RPMI7951 (cell line): ENCODE measurements at regions not wholly inside any gene's neighbourhood (a gene's known extent, or its start where the extent isn't known, plus 50 kb on each side); places are given as distances from the start of the nearest gene placed in this dataset.
"Not testable (repeated sequence)": the region's sequence is repeated elsewhere in the genome, so short reads cannot be mapped to it uniquely, and the experiment has no call there.

ENCODE experiments used
- DNase-seq: peaks from one replicate; pipeline ENCODE4 v3.0.0-alpha.2; 2012; ENCODE audit warnings: low read depth

DNA sequence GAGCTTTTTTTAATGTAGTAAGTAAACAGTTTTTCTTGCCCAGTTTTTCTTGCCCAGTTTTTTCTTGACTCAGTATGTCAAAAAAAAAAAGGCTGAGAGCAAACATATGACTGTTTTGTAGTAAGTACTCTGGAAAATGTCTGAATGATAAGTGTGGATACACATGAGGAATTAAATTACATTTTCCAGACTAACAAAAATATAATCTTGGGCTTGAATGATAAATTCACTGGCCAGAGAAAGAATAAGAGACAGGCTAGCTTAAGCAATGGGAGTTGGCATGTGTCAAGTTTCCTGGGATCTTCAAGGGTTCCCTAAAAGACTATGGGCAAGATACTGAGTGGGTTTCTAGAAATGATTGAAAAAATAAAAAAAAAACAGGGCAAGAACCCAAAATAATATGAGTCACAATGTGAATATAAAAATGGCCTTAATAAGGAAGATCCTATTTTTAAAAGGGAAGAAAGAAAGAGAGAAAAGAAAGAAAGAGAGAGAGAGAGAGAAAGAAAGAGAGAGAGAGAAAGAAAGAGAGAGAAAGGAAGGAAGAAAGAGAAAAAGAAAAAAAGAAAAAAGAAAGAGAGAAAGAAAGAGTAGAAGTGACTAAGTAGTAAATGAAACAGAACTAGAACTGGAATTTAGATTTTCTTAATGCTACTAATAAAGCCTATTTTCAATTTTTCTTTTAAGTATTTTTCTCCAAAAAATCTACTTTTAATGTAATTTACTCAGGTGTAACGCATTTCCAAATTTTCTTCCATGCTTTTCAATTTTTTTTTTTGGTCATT, 60.2 kb downstream of the TFPI2 start:
- DNase-seq = no peak

DNA sequence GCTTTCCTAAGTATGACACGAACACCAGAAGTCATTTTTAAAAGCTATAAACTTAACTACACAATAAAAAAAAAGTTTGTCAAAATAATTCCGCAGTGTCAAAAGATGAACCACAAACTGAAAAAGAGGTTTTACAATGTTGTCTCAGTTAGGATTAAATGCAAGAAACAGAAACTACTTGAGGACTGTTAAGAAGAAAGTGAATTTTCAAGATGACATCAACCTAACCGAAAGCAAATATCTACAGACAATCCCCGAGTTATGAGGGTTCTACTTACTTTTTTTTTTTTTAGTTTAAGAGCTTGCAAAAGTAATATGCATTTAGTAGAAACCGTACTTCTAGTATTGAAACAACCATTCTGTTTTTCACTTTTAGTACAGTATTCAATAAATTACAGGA, 62.3 kb downstream of the TFPI2 start:
- peak; percentile 23 for DNase-seq

DNA sequence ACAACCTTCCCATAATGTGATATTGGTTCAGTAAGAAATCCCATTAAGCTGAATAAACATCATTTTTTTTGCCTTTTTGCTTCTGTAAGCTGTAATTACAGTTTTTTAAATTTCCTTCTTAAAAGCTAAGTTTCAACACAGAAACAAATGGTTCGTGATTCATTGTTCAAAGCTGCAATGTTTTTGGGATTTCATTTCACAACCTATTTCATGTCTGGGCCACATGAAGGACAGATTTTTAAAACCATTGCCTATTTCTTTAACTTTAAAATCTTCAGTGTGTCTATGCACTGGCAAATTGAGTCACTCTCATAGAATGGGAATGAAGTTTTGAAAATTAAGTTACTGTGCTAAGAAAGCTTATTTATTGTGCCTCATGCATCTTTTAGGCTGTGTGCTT, 66.9 kb downstream of the TFPI2 start:
- DNase-seq = no peak

DNA sequence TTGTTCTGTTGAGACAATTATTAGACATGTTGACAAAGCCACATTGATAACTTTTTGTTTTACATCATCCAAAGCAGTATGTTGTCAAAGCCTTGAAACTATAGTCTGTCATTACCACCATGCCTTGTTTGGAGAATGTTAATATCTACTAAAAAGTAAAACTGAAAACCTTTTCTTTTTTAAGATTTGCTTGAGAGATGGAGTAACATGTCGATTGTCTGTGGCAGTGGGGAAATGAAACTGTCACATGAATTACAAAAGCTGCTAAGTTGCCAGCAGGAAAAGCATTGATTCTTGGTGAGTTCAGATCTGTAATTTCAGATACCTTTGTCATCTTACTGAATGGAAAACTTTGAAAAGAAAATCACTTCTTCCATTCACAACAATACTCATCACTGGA, 69.1 kb downstream of the TFPI2 start:
- no peak for DNase-seq

DNA sequence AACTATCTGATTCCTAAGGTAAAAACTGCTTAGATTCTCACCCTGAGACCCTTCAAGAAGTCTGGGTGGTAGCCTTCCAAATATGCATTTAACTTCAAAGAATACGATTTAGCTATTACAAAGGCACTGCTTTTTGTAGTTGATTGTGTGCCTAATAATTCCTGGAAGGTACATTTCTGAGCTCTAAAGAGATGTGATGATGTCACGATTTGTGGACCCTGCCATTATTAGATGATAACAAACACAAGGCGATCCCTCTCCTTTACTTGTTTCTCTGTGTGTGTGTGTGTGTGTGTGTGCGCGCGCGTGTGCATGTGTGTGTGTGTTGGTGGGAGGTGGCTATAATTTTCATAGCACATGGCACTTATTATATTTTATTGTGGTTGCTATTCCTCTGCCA, 70.9 kb downstream of the TFPI2 start:
- DNase-seq = no peak

DNA sequence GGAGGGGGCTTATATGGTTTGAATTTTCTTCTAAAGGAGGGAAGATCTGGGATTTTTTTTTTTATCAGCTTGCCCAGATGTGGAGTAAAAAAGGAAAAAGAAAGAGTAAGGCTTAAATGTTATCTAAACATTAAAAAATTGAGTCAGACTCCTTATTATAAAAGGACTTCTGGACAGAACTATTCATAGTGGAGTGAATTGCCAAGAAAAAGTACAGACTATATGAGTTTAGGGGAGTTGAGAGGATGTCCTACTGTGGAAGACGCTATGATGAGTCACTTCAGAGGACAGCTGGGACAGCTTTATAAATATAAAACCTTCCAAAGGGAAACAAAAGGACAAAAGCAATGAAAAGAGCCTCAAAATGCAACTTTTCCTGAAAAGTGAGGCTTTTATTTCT, 73.0 kb downstream of the TFPI2 start:
- DNase-seq = peak; percentile 54

DNA sequence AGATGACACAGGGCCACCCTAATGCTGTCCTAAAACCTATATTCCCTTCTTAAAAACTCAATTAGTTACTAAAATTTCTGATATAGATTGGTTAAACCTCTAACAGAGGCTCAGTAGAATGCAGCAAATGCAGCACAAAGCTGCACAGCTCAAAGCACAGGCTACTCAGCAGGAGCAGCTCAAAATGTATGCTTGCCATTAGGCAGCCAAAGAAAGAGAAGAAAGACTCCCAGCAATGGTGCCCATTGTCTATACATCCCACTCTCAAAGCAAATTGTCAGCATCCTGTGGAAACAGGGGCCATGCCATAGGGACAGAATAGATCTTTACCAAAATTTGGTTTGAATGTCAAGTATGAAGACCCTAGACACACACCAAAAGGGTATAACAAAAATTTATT, 73.5 kb downstream of the TFPI2 start:
- DNase-seq = no peak

DNA sequence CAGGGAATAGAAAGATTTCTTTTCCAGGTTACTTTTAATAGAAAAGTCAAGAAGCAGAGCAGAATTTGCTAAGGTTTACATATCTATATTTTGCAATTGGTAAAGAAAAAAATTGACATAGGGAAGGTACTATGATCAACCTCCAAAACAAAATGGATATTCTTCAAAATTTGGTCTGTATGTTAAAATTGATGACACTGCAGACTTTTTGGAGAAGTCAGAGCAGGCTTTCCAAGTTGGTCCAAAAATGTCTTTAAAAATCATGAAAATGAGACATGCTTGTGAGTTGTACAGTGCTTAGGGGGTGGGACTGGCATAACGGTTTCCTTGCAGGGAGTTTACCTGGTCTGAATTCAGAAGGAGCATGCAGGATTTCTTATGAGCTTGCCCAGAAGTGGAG, 77.0 kb downstream of the TFPI2 start:
- DNase-seq = no peak

DNA sequence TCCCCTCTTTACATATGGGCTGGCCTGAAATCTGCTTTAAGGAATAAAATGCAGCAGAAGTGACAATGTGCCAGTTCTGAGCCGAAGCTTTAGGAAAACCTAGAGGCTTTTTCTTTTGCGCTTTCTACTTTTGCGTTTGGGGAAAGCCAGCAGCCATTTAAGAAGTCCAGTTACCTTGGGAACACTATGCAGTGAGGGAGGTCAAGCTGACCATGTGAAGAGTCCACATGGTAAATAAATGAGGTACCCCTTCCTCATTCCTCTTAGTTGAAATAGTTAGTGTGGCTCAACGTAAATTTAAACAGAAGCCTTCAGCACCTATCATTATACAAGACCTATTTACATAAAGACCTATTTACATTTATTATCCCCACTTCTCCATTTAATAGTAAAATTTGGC, 78.5 kb downstream of the TFPI2 start:
- no peak for DNase-seq

DNA sequence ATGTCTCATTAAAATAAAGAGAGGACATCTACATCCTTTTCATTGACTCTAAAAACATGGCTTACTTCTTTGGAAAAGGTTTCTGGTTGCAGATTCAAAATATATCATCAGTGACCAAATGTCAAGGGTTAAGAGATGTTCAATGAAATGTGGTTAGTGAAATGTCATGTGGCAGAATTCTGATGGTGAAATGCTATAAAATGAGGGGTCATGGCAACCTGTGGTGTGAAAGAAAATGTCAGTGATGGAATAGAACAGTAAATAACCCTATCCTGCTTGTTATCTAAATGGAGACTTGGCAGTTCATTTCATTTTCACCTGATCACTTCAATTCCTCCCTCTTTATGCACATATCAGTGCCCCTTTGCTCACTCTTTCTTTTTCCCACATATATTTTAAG, 79.4 kb downstream of the TFPI2 start:
- no peak for DNase-seq

DNA sequence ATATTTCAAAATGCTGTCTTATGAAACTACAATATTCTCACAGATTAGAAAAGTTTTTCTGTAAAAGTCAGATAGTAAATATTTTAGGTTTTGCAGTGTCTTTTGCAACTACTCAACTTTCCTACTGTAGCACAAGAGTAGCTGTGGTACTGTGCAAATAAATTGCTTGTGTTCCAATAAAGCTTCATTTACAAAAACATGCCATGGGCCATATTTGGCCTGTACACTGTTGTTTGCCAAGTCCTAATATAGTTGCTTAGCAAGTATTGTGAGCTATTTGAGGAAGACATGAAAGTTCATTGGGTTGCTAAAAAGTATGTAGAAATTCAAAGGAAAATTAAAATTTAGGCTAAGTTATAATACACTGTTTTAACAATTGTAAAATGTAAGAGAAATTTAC, 80.0 kb downstream of the TFPI2 start:
- no peak for DNase-seq

DNA sequence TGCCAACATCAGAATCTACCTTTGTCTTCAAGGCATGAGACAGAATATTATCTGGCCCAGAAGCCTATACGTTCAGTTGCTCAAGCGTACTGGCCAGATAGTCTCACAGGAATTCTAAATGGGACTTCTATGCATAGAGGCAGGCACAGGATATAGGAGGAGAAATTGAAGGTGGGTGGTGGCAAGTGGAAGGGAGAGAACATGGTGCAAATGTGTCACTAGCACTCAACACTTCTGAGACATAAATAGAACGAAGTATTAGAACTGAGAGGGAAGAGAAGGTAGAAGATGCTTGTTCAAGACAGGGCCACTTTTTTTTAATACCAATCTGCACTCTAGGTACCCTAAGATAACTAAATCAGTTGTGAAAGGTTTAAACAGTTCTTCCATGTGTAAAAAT, 85.8 kb downstream of the TFPI2 start:
- no peak for DNase-seq

DNA sequence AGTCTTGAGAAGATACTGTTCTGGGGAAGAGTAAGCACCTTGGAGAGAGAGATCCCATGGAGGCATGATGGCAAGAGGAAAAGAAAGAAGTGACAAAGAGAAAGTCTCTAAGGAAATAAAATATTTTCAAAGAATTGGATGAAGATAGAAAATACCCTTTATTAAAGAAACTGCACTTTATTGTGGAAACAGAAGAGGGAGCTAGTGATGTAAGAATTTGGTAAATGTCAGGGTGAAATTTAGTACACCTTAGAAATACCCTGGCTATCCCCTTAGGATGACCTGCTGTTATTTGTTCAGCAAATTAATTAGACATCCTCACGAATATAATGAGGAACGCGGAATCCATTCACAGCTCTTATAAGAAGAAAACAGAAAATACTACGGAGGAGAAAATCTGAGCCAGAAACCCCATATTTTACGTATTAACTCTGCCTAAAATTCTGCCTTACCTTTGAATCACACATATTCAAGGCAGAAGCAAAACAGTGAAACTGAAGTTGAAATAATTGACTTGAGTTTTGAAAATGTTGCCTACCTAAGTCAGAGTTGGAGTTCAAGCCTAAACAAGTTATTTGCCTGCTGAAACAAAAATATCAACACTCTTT, 90.7 kb downstream of the TFPI2 start:
- DNase-seq = peak; percentile 24

DNA sequence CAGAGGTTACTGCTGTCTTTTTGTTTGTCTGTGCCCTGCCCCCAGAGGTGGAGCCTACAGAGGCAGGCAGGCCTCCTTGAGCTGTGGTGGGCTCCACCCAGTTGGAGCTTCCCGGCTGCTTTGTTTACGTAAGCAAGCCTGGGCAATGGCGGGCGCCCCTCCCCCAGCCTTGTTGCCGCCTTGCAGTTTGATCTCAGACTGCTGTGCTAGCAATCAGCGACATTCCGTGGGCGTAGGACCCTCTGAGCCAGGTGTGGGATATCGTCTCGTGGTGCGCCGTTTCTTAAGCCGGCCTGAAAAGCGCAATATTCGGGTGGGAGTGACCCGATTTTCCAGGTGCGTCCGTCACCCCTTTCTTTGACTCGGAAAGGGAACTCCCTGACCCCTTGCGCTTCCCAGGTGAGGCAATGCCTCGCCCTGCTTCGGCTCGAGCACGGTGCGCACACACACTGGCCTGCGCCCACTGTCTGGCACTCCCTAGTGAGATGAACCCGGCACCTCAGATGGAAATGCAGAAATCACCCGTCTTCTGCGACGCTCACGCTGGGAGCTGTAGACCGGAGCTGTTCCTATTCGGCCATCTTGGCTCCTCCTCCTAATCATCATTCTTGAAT, 97.4 kb downstream of the TFPI2 start:
- DNase-seq = not testable (repeated sequence)

DNA sequence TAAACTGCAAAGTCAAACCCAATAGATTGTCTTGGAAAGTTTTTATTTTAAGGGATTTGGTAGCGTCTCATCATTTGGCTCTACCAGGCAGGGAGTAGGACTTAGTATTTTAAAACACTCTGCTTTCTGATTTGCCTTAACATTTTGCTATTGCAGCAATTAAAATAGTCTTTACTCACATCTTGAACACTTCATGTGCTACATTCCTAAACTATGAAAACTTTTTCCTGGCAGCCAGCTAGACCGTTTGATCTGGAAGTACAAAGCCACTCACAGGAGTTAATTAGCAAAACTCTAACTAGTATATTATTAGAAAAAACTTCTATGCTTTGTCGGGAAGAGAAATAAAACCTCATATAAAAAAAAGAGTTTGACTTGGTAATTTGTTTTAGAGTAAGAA, 111.4 kb downstream of the TFPI2 start:
- DNase-seq = no peak

DNA sequence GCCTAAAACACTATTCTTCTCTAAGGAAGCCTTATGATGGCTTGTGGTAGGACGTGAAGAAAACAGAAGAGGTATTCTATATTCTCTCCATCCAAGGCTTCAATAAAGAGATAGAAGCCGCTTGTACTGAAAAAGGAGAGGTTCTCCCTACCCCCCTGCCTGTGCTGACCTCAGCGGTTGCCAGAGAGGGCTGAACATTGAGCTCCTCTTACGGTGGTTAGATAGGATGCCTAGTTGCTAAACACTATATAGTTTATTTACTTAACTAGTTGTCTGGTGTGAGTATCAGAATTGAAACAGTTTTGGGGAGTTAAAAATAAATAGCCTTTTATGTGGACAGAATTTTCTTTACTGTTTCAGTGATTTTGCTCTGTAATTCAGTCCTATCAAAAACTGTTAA, 112.2 kb downstream of the TFPI2 start:
- no peak for DNase-seq

DNA sequence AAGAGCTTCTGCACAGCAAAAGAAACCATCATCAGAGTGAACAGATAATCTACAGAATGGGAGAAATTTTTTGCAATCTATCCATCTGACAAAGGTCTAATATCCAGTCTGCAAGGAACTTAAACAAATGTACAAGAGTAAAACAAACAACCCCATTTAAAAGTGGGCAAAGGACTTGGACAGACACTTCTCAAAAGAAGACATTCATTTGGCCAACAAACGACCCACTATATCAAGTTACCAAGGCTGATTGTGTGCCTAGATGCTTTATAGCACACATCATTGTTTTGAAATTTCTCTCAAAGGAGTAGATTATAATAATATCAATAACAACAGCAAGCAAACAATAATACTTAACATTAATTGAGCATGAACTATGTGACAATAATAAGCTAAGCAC, 117.1 kb downstream of the TFPI2 start:
- DNase-seq = no peak

DNA sequence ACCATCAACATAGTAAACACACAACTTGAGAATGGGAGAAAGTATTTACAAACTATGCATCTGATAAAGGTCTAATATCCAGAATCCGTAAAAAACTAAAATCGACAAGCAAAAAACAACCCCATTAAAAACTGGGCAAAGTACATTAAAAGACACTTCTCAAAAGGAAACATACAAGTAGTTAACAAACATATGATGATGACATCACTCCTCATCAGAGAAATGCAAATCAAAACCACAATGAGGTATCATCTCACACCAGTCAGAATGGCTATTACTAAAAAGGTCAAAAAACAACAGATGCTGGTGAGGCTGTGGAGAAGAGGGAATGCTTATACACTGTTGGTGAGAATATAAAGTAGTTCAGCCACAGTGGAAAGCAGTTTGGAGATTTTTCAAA, 125.1 kb downstream of the TFPI2 start:
- no peak for DNase-seq

DNA sequence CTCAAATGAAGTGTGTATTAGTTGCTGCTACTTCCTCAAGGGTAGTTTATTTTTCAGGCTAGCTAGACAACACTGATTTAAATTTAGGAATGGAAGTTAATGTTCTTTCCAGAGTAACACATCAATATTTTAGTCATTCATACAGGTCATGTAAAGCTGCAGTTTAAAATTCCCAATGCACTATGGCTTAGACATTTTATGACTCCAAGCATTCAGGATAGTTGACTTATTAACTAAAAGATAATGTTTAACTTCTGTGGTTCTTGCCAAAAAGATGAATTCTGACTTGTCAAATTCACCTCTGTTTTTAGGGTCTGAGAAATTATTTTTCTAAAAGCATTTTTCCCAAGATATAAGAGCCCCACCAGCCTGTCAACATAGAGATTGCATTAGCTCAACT, 131.9 kb downstream of the TFPI2 start:
- DNase-seq = no peak

DNA sequence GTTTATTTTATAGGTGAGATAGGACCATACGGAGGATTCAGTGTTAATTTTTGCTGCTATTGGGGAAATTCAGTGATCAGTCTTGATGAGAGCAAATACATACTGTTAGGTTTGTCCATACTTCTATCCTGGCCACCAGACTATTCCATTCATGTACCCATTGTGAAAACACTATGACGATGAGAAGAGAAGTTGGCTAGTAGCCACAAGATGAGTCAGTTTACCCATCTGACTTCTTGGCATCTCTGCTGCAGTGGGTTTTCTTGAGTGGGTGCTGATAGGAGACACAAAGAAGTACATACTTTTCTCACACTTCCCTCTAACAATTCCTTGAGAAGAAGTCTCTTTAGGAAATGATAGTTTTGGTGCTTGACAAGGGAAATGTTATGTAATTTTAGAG, 133.1 kb downstream of the TFPI2 start:
- DNase-seq = peak; percentile 21

DNA sequence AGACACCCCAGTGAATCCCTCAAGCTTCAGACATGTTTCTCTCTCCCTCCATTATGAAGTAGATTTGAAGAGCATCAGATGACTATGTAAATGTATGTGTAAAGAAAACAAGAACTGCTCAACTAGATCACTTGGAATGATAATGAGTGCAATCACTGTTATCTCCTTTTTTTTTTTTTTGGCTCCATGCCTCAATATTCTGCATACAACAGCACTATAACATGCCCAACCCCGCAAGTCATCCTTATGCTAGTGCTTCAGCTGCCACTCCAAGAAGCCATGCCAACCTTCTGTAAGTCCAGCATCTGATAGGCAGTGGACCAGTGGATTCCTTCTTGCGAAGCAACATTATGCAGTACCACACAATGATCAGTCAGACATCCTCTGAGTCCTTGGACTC, 133.7 kb downstream of the TFPI2 start:
- DNase-seq = no peak

DNA sequence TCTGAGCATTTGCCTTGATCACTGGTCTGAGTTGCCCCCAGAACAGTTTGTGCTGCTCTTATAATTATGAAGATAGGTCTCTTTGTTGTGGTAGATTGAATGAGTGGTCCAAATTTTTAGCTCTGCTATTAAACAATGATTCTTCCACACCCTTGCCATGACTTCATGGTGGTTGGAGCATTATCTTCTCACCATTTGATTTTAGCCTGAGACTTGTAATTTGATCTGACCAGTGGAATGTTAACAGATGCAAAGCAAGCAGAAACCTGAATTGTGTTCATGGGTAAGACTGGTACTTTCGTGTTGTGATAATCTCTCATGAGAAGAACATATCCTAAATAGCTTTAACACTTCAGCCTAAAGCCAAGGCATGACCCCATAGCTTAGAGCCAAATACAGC, 139.1 kb downstream of the TFPI2 start:
- DNase-seq = peak; percentile 3

DNA sequence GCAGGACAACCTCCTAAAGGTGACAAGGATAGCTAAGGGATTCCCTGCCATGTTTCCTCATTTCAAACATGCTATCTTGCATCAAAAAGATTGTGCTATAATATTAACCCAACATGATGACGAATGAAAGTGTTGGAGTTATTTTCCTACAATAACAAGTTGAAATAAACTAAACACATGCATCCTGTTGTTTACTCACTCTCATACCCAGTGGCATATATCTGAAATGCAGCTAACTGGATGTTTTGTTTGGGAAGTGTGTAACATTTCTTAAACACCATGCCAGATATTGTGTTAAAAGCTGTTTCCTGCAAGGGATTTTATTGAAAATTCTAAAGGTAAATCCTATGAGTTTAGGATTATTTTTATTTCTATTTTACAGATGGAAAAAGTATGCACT, 139.6 kb downstream of the TFPI2 start:
- no peak for DNase-seq

DNA sequence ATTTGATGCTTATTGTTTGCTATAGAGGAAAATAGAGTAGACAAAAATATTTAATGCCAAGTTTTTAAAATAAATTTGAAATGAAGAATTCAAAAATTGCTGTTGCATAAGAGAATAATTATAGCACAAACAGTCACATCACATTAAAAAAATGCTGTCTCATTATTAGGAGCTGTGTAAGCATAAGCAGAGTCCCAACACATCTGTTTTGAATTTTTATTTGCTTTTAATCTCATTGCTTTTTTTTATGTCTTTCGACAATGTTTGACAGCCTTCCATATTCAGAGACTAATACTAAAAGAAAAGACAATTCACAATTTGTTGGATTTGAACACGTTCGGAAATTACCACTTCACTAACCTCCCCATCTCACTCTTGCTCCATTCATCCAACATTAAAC, 143.5 kb downstream of the TFPI2 start:
- no peak for DNase-seq
